NCI-H82 treated with DMSO at 0.1 percent for 48 hours (cell line): ENCODE measurements at regions not wholly inside any gene's neighbourhood (a gene's known extent, or its start where the extent isn't known, plus 50 kb on each side); places are given as distances from the start of the nearest gene placed in this dataset.
"Not testable (repeated sequence)": the region's sequence is repeated elsewhere in the genome, so short reads cannot be mapped to it uniquely, and the experiment has no call there.

Experiments used
- DNase-seq: peaks from one replicate; lab custom pipeline; 2025; ENCODE audit not compliant: unreplicated experiment; lab: John Stamatoyannopoulos, UW

DNA sequence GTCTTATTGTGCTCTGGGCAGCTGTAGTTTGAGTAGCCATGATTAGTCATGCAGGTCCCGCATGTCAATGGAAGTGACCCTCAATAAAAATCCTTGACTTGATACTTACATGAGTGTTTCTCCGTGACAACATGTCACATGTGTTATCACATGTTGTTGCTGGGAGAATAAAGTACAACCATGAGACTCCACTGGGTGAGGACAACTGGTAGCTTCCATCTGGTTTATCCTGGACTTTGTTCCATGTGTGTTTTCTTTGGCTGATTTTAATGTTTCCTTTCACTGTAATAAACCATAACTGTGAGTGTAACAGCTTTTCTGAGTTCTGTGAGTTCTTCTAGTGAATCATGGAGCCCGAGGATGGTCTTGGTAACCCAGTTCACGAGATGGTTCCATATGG lies 63.1 kb upstream of the NDN start:
- DNase-seq = no peak

DNA sequence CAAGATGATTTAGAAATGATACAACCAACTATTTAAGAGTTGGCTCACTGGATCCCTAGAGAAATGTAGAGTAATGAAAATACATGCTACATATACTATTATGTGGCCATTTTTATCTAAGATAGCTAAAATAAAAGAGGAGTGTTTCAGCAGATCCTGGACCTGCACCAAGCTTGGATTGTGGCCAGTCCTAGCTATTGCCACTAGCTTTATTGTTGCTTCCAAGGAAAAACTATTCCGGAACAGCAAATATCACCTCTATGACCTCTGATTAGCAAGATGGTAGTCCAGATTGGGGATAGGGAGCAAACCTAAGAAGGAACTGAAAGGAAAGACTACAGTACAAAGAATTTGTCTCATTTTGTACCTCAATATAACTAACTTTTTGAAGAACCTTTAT lies 63.7 kb upstream of the NDN start:
- DNase-seq = no peak

DNA sequence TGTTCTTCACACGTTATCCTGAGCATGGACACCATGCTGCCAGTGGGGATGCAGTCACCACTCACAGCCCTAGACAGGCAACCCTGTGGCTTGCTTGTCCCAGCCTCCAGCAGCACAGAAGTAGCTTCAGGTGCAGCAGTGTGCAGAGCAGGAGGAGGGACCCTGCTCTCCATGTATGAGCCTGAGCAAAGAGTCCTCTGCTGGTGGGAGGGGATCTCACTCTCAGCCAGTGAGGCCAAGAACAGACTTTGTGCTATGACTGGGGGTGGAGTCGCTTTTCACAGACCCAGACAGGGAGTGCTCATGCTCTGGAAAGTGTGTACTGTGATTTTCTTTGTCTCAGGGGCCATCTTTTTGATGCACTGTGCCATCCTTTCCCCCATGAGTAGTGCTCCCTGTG lies 66.1 kb upstream of the NDN start:
- DNase-seq = no peak

DNA sequence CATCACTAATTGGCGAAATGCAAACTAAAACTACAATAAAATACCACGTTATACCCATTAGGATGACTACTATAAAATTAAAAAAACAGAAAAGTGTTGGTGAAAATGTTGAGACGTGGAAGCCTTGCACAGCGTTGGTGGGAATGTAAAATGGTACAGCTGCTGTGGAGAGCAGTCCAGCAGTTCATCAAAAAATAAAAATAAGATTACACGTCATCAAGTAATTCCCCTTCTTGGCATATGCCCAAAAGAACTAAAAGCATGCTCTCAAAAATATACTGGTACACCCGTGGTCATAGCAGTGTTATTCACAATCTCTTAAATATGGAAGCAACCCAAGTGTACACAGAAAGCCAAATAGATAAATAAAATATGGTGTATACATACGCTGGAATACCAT lies 71.8 kb upstream of the NDN start:
- no peak for DNase-seq

DNA sequence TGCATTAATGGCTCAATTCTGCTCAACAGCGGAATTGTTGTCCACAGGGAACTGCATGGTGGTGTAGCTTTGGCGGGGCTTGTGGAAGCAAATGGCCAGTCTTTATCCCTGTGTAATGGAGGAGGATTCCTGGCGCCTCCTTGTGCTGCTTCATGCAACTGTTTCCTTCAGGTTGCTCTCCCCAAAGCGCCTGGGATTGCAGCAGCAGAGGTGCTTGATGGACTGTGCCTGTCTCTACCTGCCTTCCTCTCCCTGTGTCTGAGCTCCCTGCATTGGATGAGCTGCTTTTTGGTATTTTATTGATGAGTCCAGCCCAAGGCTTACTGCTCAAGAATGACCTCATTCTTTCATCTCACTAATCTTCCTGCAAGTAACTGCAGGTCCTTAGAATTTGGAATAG lies 72.9 kb upstream of the NDN start:
- no peak for DNase-seq

DNA sequence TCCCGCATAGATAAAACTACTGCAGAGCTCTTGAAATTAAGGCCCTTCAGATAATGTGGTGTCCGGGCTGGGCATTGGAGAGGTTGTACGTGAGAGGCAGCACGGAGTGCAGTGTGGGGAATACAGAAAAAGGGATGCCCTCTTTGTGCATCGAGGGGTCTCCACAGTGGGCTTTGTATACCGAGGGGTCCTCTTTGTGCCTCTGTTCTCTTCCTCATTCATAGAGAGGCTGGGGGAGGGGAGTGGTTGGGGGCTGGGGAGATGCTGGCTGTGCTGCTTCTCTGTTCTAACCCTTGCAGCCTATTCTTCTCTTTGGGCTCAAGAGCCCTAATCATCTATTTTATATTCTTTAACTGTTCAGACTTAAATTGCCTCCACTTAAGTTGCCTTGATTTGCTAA lies 74.3 kb upstream of the NDN start:
- no peak for DNase-seq

DNA sequence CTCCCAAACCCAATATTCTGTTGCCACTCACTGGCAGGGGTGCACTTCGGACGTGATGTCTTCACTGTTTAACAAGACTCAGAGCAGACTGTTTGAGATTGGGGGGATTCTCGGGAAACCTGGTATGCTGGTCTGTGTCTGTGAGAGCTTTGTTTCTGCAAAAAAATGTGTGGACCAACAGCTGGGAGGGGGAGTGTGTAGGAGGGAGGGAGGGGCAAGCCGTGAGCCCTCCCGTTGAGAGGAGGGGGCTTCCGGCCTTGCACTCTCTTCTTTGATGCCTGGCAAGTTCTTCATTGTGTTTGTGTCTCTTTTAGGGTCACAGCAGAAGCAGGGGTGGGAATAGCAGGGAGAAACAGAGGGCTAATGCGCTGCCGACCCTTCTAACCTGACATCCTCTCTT lies 74.9 kb upstream of the NDN start:
- no peak for DNase-seq

DNA sequence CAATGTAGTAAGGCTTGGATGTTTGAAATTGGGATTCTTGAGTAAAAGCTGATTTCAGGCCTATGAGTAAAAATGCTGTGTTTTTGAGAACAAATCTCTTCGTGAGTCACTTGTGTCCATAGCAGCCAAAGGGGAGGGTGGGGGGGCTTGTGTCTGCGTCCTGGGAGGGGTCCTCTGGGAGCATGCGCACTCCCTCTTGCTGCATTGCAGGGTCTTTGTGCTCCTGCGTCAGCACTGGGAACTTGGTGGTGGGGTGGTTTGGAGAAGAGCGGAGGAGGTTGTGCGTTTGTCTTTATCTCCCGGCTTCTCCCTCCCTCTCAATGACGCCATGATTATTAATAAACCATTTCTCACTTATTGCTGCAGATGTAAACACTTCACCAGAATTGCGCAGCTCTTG lies 75.9 kb upstream of the NDN start:
- no peak for DNase-seq

DNA sequence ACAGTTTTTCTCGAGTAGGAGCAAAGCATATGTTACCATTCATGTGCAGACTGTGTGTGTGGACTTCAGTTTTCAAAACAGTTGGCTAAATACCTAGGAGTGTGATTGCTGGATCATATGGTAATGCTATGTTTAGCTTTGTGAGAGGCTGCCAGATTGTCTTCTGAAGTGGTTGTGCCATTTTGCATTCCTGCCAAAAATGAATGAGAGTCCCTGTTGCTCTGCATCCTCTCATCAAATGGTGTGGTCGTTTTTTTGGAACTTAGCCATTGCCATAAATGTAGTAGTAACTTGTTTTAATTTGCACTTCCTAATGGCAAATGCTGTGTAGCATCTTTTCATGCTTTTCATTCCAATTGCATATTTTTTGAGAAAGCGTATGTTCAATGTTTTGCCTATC lies 77.2 kb upstream of the NDN start:
- no peak for DNase-seq

DNA sequence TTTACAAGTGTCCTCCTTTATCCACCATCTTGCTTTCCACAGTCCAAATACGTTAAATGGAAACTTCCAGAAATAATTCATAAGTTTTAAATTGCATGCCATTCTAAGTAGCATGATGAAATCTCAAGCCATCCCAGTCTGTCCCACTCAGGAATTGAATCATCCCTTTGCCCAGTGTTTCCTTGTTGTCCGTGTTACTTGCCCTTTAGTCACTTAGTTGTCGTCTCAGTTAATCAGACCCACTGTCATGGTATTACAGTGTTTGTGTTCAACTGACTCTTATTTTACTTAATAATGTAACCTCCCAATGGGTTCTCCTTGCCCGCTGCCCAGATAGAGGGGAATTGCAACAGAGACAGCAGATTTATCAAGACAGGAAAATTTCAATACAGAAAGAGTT lies 77.6 kb upstream of the NDN start:
- DNase-seq = no peak

DNA sequence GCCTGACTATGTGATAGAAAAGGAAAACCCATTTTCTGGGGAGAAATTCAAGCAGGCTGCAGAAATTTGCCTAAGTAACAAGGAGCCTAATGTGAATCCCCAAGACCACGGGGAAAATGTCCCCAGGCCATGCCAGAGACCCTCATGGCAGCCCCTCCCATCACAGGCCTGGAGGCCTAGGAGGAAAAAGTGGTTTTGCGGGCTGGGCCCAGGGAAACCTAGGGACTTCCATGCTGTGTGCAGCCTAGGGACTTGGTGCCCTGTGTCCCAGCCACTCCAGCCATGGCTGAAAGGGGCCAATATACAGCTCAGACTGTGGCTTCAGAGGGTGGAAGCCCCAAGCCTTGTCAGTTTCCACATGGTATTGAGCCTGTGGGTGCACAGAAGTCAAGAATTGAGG lies 79.7 kb upstream of the NDN start:
- DNase-seq = not testable (repeated sequence)

DNA sequence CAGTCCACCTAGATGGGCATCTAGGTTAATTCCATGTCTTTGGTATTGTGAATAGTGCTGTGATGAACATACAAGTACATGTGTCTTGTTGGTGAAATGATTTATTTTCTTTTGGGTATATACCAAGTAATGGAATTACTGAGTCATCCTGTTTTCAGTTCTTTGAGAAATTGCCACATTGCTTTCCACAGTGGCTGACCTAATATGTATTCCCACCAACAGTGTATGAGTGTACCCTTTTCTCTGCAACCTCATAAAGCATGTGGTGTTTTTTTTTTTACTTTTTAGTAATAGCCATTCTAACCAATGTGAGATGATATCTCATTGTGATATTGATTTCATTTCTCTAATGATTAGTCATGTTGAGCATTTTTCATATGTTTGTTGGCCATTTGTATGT lies 86.0 kb upstream of the NDN start:
- DNase-seq = no peak

DNA sequence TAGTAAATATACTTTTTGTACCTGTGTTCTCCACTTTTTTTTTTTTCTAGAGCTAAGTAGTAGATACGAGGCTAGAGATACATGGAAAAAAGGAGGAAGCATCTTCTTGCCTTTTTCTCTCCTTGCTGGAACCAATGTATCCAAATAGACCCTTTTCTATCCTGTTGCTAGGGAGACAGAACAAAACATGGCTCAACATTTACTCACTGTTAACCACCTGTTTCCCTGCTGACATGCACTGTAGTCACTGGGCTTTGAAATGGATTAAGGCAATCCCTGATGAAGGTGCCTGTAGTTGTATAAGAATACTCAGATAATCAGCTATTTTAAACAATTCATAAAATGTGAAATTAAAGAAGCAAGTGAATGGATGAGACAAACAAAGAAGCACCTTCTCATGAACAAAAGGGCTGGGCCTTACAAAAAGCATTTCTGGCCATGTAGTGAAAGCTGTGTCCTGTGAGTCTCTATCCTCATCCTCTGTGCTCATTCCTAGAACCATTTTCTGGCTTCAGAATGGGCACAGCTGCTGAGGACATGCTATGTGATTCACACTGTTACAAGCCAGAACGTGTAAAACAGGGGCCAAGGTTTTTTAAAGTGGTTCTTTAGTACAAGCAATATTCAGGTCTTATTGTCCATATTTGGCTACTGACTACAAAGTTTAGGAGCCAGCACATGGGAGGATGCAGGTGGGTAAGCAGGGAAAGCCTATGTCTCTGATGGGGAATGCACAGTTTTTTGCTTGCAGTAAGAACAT lies 100.4 kb upstream of the NDN start:
- DNase-seq = no peak

DNA sequence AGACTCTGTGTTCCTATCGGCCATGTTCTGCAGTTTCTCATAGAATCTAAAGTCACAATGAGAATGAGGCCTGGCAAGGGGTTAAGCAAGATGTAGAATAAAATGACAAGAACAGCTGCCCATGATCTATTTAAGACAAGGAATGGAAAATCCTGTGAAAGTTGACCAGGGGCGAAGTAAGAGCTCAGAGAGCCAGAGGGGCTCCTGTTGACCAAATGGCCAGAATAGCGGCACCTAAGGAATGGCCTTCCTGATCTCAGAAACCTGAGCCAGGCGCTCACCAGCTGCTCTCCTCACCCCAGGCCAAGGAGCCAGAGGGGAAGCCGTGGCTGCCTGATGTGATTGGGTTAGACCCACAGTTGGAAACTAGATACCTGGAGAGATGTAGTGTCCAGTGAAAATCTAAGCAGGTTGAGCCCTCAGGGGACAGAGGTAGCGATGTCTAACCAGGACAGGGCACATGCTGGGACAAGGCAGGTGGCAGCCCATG lies 106.1 kb upstream of the NDN start:
- no peak for DNase-seq

DNA sequence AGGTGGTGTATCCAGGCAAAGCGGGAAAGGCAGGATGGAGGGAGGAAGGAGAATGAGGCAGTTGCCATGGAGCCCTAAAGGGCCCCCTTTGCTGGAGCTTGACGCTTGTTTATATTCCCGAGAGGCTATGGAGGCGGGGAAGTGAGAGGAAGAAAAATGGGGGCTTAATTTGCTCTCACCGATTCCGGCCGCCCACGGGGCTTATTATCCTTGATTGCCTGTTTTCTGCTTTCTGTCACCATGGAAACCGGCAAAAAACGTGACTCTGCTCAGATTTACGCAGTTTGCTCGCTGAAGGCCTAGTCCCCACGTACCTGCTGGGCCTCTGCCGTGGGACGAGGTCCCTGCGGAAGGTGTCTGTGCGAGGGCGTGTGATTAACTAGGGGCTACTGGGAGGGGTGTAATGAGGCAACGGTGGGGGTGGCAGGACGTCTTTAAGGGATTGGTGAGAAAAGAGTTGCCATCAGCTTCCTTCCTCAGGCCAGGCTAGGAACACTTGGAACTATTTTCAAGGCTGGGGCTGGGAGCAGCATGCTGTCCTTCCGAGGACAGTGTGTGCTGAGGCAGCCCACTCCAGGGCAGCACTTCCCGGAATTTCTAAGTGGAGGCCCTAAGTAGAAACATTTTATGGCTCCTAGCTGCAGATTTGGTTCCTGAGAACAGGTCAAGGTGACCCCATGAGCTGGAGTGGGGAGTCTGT lies 110.8 kb upstream of the NDN start:
- no peak for DNase-seq

DNA sequence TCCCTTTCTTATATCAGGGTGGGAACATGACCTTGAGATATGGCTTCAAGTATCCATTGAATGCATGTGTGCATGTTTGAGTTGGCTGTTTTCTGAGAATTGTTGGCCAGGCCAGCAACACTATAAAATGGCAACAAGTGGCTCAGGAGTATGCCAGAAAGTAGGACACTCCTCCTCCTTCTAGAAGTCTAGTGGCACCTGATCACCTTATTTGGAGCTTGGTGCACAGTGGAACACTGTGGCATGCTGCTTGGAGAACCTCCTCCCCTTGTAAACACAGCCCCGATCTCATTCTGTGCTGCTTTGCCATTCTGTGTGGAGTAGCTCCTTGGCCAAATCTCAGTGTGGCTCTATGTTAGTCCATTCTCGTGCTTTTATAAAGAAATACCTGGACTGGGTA lies 114.8 kb upstream of the NDN start:
- no peak for DNase-seq

DNA sequence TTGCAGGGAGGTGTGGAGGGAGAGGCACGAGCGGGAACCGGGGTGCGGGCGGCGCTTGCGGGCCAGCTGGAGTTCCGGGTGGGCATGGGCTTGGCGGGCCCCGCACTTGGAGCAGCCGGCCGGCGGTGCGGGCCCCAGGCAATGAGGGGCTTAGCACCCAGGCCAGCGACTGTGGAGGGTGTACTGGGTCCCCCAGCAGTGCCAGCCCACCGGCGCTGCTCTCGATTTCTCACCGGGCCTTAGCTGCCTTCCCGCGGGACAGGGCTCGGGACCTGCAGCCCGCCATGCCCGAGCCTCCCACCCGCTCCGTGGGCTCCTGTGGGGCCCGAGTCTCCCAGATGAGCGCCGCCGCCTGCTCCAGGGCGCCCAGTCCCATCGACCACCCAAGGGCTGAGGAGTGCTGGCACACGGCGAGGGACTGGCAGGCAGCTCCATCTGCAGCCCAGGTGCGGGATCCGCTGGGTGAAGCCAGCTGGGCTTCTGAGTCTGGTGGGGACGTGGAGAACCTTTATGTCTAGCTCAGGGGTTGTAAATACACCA lies 115.9 kb upstream of the NDN start:
- not testable (repeated sequence) for DNase-seq

DNA sequence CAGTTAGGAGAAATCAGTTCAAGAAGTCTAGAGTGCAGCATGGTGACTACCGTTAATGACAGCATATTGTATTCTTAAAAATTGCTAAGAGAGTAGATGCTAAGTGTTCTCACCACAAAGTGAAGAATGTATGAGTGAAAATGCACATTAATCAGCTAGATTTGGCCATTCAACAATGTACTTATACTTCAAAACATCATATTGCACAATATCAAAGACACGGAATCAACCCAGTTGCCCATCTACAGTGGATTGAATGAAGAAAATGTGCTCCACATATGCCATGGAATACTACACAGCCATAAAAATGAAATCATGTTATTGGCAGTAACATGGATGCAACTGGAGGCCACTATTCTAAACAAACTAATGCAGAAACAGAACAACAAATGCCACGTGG lies 119.9 kb upstream of the NDN start:
- DNase-seq = no peak

DNA sequence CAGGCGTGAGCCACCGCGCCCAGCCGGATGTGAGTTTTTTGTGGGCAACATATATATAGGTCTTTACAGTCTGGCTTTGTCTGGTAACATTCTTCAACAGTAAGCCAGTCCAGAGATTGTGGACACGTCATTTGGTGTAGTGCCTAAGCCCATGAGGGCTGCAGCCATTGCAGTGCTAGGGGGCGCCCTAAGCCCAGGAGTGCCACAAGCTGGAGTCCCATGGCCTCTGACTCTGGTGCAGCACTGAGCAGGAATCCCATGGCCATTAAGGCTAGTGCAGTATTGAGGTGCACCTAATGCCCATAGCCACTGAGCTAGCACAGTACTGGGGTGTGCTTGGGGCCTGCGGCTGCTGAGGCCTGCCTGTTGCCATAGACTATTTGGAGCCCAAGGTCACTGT lies 136.4 kb upstream of the NDN start:
- DNase-seq = no peak

DNA sequence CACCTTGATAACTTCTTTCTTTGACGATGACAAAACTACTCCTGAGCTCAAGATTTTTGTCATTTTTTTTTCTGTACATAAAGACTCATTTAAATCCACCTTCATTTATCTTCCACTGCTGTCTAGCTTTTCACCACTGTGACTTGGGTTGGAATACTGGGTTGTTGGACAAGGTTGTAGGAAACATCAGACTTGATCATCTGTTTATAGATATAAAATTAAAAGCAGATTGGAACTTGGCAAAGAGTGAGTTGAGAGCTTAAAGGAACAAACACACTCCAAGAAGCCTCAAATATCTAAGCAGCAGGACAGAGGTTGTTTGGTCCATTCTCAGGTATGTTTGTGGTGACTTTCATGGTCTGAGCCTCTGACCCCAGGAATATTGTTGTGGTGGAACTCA lies 141.7 kb upstream of the NDN start:
- DNase-seq = no peak

DNA sequence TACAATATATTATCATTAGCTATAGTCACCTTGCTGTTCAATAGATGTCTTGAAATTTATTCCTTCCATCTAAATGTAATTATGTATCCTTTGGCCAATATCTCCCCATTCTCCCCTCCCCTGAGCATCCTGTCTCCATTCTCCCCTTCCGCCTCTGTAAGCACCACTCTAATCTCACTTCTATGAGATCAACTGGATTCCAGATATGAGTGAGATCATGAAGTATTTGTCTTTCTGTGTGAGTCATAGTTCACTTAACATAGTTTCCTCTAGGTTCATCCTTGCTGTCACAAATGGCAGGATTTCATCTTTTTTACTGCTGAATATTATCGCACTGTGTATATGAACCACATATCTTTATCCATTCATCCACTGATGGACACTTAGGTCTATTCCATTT lies 148.8 kb upstream of the NDN start:
- no peak for DNase-seq

DNA sequence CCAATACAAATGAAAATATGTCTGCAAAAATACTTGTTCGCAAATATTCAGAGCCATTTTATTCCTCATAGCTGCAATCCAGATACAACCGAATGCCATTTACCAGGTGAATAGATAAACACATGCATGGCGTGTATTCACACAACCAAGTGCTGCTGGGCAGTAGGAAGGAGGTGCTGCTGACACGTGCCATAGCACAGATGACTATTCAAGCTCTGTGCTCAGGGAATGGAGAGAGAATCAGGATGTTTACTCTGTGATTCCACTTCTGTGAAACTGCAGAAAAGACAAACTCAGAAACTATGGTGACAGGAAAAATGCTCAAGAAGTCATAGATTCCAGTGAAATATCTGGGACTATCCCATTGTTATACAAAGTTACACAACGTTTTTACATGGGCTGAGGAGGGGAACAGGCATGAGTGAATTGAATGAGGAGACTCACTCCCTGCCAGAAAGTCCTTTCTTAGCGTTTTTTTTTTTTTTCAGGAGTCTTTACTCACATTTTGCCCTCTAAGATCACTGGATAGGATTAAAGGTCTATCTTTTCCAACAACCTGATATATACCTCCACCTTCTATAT lies 152.9 kb upstream of the NDN start:
- no peak for DNase-seq
